ENCODE measurements at regions not wholly inside any gene's neighbourhood (a gene's known extent, or its start where the extent isn't known, plus 50 kb on each side); places are given as distances from the start of the nearest gene placed in this dataset.

DNA sequence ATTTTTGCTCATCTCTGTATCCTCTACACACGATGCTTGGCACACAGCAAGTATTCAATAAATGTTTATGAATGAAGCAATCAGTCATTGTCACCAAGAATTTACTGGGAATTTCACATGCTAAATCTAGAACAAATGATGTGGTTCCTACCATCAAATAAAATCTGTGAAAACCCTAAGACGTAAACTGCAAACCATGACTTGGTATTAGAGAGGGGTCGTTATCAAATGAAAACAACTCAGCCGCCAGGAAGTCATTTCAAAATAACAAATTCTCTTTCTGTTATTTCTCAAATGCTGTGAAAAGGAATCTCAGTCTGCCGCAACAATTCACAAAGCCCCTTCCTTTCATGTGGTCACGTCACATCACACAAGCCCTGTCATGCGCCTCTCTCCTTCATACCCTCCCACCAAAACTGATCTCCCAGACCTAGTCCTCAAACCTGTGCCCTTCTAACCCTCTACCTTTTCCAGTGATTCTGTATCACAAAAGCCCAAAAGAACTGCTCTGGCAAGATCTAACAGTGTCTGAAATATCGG, 173.6 kb downstream of the DEPDC1B start:
- no peak for TF ChIP-seq CTCF (IDR thresholded peaks at IDR 0.05; ENCODE audit: insufficient read depth, low read depth, low read length, missing control alignments)
- H3K4me3 ChIP-seq (ENCODE audit: low read length): no peak overlapping the region
- no peak for DNase-seq (ENCODE audit: low read depth)

DNA sequence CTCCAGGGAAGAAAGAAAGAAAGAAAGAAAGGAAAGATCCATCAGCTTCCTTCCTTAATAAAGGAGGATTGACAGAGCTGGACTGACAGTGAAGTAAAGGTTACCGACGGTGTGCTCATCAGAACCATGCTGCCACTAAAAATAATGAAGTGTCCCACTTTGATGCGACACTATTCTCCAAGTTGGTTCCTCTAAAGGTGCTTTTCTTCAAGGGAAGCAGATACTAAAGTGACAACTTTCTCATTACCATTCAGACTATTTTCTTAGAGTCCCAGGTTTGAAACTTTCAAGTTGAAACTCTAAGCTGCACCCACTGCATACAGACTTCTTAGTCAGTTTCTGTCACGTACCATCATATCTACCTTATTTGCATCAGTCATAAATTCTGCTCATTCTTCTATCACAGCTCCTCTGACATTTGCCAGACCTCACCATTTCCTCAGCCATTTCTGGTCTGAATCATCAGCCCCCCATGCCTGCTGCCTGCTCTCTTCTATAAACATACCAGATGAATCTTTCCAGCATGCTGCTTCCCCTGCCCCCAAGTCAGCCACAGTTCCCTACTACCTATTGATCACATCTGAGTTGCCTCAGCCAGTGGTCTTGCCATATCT, 177.6 kb downstream of the DEPDC1B start:
- no peak for TF ChIP-seq CTCF (IDR thresholded peaks at IDR 0.05; ENCODE audit: insufficient read depth, low read depth, low read length, missing control alignments)
- H3K4me3 ChIP-seq (ENCODE audit: low read length): no peak overlapping the region
- DNase-seq (ENCODE audit: low read depth): no peak

- DNase-seq (ENCODE audit: low read depth): no peak
- H3K4me3 ChIP-seq (ENCODE audit: low read length): no peak overlapping the region
- no peak for TF ChIP-seq CTCF (IDR thresholded peaks at IDR 0.05; ENCODE audit: insufficient read depth, low read depth, low read length, missing control alignments)
Measured at GRCh38 chr5:60521376-60522291, 178.3 kb downstream of the DEPDC1B start.

DNA sequence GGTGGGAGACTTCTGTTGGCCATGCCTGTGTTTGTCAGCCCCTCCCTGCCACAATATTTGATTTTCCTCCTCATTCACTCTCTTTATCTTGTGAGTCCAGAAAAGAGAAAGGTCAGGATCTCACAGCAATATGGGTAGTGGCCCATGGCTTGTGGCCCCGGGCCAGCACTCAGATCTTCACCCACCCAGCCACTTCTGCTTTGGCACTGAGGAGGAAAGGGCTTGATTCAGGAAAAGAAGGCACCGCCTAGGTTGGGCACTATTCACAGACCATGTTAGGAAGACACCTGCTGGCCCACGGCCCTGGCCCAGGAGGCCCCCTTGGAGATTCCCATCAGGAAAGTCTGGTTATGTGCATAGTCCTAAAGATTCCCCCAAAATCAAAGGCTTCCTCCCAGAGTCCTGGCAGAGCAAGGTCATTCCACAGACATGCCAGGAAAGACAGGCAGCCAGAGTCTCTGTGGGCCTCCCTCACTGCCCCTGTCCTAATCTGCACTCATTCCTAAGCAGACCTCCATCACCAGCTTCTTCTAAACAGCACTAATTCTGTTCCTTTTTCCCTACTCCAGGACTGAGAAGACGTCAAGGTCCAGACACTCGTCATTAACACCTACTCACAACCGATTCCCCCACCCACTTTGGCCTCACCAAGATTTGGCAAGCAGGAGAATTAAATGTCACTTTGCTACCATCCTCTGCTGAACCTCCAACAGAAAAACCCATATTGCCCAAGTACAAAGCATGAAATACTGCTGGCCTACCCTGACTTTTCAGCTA, 179.3 kb downstream of the DEPDC1B start:
- no peak for TF ChIP-seq CTCF (IDR thresholded peaks at IDR 0.05; ENCODE audit: insufficient read depth, low read depth, low read length, missing control alignments)
- no peak for DNase-seq (ENCODE audit: low read depth)
- no peak overlapping the region for H3K4me3 ChIP-seq (ENCODE audit: low read length)

DNA sequence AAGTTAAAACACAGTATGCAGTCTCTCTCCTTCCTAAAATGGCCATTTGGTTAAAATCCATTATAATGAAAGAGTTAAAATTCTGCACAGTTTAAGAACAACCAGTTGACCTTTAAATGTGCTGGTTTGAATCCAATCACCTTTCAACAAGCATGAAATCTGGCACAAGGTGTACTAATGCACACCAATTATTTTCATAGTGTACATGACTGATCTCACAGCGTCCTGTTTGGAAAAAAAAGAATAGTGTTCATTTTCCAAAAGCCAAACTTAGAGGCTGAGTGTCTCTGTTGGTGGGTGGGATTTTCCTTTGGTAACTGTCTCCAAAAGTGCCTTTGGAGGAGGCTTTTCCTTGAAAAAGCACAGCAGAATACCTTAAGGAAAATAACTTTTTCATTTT, 180.6 kb downstream of the DEPDC1B start:
- no peak for TF ChIP-seq CTCF (IDR thresholded peaks at IDR 0.05; ENCODE audit: insufficient read depth, low read depth, low read length, missing control alignments)
- DNase-seq (ENCODE audit: low read depth): no peak
- no peak overlapping the region for H3K4me3 ChIP-seq (ENCODE audit: low read length)

- DNase-seq (ENCODE audit: low read depth): no peak
- no peak for TF ChIP-seq CTCF (IDR thresholded peaks at IDR 0.05; ENCODE audit: insufficient read depth, low read depth, low read length, missing control alignments)
- H3K4me3 ChIP-seq (ENCODE audit: low read length): no peak overlapping the region
Measured at GRCh38 chr5:60517850-60518249, 182.1 kb downstream of the DEPDC1B start.
